Suprapubic skin (tissue), 4 donors: ENCODE measurements at regions not wholly inside any gene's neighbourhood (a gene's known extent, or its start where the extent isn't known, plus 50 kb on each side); places are given as distances from the start of the nearest gene placed in this dataset.

ENCODE experiments used
- DNase-seq, 2 donors: peaks; one replicate each; pipeline ENCODE4 v3.0.0-alpha.2; 2019; ENCODE audit warnings: low spot score in 2 of 2
- H3K27ac ChIP-seq: fragments of 200-600 bp; sonication (generic); one replicate; pipeline ENCODE4 v1.5.1; 2019
- H3K27me3 ChIP-seq: fragments of 200-600 bp; sonication (generic); one replicate; pipeline ENCODE4 v1.5.1; 2019
- H3K36me3 ChIP-seq: fragments of 200-600 bp; sonication (generic); one replicate; pipeline ENCODE4 v1.5.1; 2019
- H3K4me1 ChIP-seq: fragments of 200-600 bp; sonication (generic); one replicate; pipeline ENCODE4 v1.5.1; 2019
- H3K4me3 ChIP-seq: fragments of 200-600 bp; sonication (generic); one replicate; pipeline ENCODE4 v1.5.1; 2019; ENCODE audit warnings: mild to moderate bottlenecking
- H3K9me3 ChIP-seq: fragments of 200-600 bp; sonication (generic); one replicate; pipeline ENCODE4 v1.5.1; 2019
- EP300 ChIP-seq: sonication (generic); formaldehyde crosslinking; IDR thresholded peaks from one replicate; pipeline ENCODE4 v1.6.1; 2017; ENCODE audit warnings: antibody characterized with exemption
- POLR2A ChIP-seq, 2 donors: fragments of 450-650 bp; IDR thresholded peaks; one replicate each; pipeline ENCODE4 v1.6.1; 2017; ENCODE audit warnings: antibody characterized with exemption in 2 of 2, mild to moderate bottlenecking in 2 of 2, moderate library complexity in 2 of 2
- POLR2AphosphoS5 ChIP-seq, 3 donors: sonication (generic); formaldehyde crosslinking; IDR thresholded peaks; one replicate each; pipeline ENCODE4 v1.6.1; 2017; ENCODE audit warnings: antibody characterized with exemption in 3 of 3
- WGBS: methylation state at CpG from one replicate; pipeline ENCODE4 v1.1.5; 2018; 5-methylcytosine and 5-hydroxymethylcytosine counted together
- TF ChIP-seq, protein P1 (sequence below), 2 donors: fragments of 200-600 bp in 1 of 2; fragments of 450-650 bp in 1 of 2; sonication (generic) in 1 of 2; IDR thresholded peaks; one replicate each; pipeline ENCODE4 v1.5.1; 2016 to 2019; ENCODE audit warnings: antibody characterized with exemption in 2 of 2, mild to moderate bottlenecking in 1 of 2, moderate library complexity in 1 of 2

DNA sequence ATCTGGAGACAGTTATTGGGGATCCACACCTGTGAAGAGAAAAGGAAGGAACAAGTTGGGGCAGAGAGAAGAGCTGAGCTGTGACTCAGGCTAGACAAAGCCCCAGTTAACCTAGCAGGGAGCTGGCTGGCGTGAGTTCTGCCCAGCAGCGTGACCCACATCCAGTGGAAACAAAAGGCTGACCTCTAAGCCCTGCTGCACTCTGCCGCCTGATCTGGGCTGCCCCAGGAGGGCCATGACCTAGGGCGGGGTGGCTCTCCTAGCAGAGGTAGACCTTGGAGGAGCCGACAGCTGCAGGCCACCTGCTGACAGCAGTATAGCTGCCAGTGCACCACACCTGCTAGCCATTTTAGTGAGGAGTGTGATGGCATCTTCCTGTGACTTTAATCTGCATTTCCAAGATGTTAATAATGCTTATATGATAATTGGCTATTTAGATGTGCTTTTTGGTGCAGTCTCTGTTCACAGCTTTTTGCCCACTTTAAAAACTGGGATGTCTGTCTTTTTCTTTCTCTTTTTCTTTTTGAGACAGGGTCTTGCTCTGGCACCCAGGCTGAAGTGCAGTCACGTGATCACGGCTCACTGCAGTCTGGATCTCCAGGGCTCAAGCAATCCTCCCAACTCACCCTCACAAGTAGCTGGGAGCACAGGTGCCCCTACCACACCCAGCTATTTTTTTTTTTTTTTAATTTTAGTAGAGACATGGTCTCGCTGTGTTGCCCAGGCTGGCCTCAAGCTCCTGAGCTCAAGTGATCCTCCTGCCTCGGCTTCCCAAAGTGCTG is 78.1 kb downstream of the LSM3 start:
- DNase-seq: no peak
- no peaks in the 10 kb centered on the region for H3K9me3 ChIP-seq
- H3K4me1 ChIP-seq: peaks cover 29% of the 10 kb centered on the region
- H3K27me3 ChIP-seq: no peaks in the 10 kb centered on the region
- no peaks in the 10 kb centered on the region for H3K36me3 ChIP-seq
- H3K27ac ChIP-seq: no peak overlapping the region
- 64% methylated on average over 7 of the region's 9 CpGs for WGBS
- no peak overlapping the region for H3K4me3 ChIP-seq
- TF ChIP-seq POLR2AphosphoS5 (IDR thresholded peaks at IDR 0.05): no peak
- TF ChIP-seq POLR2A (IDR thresholded peaks at IDR 0.05): no peak
- TF ChIP-seq EP300: no peak
- TF ChIP-seq, protein P1, sequence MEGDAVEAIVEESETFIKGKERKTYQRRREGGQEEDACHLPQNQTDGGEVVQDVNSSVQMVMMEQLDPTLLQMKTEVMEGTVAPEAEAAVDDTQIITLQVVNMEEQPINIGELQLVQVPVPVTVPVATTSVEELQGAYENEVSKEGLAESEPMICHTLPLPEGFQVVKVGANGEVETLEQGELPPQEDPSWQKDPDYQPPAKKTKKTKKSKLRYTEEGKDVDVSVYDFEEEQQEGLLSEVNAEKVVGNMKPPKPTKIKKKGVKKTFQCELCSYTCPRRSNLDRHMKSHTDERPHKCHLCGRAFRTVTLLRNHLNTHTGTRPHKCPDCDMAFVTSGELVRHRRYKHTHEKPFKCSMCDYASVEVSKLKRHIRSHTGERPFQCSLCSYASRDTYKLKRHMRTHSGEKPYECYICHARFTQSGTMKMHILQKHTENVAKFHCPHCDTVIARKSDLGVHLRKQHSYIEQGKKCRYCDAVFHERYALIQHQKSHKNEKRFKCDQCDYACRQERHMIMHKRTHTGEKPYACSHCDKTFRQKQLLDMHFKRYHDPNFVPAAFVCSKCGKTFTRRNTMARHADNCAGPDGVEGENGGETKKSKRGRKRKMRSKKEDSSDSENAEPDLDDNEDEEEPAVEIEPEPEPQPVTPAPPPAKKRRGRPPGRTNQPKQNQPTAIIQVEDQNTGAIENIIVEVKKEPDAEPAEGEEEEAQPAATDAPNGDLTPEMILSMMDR (IDR thresholded peaks at IDR 0.05): no peak

DNA sequence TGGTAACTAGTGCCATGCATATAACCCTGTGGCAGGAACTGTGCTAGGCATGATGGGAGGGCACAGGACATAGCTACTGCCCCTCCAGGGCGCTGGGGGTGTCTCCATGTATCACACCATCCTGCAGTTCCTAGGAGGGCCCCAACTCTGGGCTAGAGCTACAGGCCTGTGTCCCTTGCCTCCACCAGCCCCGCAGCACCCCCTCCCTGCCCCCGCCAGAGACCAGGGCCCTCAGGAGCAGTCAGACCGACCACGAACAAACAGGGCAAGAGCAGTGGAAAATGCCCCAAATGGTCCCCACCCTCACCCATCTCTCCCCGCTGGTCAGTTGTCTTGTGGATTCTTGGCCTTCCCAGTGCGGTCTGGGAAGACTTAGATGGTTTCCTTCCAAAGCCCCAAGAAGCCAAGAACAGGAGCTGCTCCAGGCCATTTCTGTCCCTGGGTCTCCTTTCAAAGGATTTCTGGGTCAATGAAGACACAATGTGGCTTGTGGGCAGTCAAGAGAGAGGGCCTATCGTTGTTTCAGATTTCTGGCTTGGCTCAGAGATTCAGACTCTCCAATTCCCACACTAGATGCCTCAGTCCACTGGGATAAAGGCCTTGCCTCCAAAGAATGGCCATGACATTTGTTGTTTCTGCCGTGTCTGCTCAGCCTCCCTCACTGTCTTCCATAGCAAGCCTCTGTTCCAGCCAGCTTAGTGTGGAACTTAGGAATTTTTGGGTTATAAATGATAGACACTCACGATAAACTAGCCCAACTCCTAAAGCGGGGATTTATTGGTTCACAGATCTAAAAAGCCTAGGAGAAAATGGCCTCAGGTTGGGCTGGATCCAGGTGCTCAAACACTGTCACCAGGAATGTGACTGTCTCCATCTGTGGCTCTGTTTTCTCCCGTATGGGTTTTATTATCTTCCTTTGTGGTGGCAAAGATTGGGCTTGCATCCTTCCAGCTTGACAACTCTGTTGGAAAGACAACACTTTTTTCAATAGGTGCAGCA is 80.6 kb downstream of the LSM3 start:
- Histone ChIP-seq H3K36me3 (no peaks in the 10 kb centered on the region), H3K9me3 (no peaks in the 10 kb centered on the region), H3K4me3 (no peak overlapping the region), H3K27ac (no peak overlapping the region), H3K27me3 (no peaks in the 10 kb centered on the region), H3K4me1 (peaks cover 10% of the 10 kb centered on the region)
- TF ChIP-seq, protein P1 (IDR thresholded peaks at IDR 0.05): no peak
- TF ChIP-seq POLR2AphosphoS5 (IDR thresholded peaks at IDR 0.05) (no peak), POLR2A (IDR thresholded peaks at IDR 0.05) (no peak), EP300 (no peak)
- WGBS: 88% methylated on average over 10 of the region's 12 CpGs
- DNase-seq: peak in 1 of 2 donors; percentile 14

DNA sequence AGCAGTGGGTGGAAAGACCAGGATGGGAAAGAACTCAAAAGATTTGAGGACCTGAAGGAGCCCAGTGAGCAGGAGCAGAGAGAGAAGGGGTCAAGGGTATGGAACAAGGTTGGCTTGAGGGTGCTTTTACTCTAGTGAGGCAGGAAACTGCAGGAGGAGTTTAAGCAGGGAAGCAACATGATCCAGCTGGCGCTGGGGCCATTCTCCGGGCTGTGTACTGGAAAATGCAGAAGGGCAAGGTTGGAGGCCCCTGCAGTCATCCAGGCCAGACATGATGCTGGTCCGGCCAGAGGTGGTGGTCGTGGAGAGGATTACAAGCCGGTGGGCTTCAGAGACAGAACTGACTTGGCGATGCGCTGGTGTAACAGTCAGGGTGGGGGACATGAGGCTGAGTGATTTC is 81.8 kb downstream of the LSM3 start:
- no peak for DNase-seq
- H3K9me3 ChIP-seq: no peaks in the 10 kb centered on the region
- no peaks in the 10 kb centered on the region for H3K36me3 ChIP-seq
- H3K4me3 ChIP-seq: no peak overlapping the region
- no peaks in the 10 kb centered on the region for H3K27me3 ChIP-seq
- H3K27ac ChIP-seq: no peak overlapping the region
- H3K4me1 ChIP-seq: peaks cover 10% of the 10 kb centered on the region
- TF ChIP-seq POLR2AphosphoS5 (IDR thresholded peaks at IDR 0.05) (no peak), POLR2A (IDR thresholded peaks at IDR 0.05) (no peak), EP300 (no peak)
- TF ChIP-seq, protein P1 (IDR thresholded peaks at IDR 0.05): no peak
- WGBS: 87% methylated on average over 7 of the region's 7 CpGs

DNA sequence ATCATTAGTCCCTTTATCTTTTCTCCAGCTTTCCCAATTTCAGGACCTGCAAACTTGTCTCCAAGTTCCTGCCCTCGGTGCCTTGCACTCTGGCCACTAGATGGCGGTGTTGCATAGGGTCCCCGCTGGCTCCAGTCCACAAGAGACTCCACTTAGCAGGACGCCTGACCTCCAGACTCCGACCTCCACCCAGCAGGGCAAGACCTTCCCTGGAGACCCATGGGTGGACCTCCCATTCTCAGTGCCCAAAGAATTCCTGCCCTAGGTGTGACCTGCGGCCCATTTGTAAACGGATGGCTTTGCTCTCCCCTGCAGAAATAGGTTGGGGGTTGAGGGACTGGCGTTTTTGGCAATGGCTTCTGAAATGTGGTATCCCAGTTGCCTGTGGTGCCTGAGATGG is 82.6 kb downstream of the LSM3 start:
- Histone ChIP-seq H3K9me3 (no peaks in the 10 kb centered on the region), H3K4me3 (no peak overlapping the region), H3K27me3 (no peaks in the 10 kb centered on the region), H3K4me1 (peaks cover 8% of the 10 kb centered on the region), H3K27ac (no peak overlapping the region), H3K36me3 (no peaks in the 10 kb centered on the region)
- peak; percentile 90 to 93 for DNase-seq
- TF ChIP-seq POLR2A (IDR thresholded peaks at IDR 0.05) (no peak), POLR2AphosphoS5 (IDR thresholded peaks at IDR 0.05) (peak in 1 of 3 donors; percentile 14), EP300 (no peak)
- TF ChIP-seq, protein P1 (IDR thresholded peaks at IDR 0.05): peak; percentile 88 to 90
- WGBS: 17% methylated on average over 8 of the region's 8 CpGs

DNA sequence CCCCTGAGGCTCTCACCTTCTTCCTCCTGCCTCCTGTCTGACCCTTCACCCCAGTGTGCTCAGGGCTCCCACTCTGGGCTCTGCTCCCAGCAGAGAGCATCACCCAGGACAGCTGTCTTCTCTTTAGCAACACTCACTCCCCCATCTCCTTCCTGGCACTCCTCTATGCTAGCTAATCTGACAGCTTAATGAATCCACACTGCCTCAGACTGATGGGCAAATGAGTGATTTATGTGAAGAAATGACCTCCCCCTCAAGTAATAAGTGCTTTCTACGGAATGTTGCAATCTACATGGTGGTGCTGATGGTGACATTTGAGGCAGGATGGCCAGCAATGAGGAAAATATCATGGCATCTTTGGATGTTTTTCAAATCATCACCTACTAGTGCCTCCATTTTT is 83.6 kb downstream of the LSM3 start:
- Histone ChIP-seq H3K27me3 (no peaks in the 10 kb centered on the region), H3K27ac (no peak overlapping the region), H3K4me3 (no peak overlapping the region), H3K9me3 (no peaks in the 10 kb centered on the region), H3K4me1 (no peaks in the 10 kb centered on the region), H3K36me3 (no peaks in the 10 kb centered on the region)
- 83% methylated on average over 1 of the region's 1 CpG for WGBS
- TF ChIP-seq, protein P1 (IDR thresholded peaks at IDR 0.05): no peak
- TF ChIP-seq POLR2A (IDR thresholded peaks at IDR 0.05) (no peak), EP300 (no peak), POLR2AphosphoS5 (IDR thresholded peaks at IDR 0.05) (no peak)
- DNase-seq: no peak
